Endothelial cell of umbilical vein (primary cell): ENCODE measurements at regions not wholly inside any gene's neighbourhood (a gene's known extent, or its start where the extent isn't known, plus 50 kb on each side); places are given as distances from the start of the nearest gene placed in this dataset.

Experiments
- EZH2 ChIP-seq: IDR thresholded peaks from 2 replicates; pipeline ENCODE4 v1.6.1; 2012; ENCODE audit warnings: borderline replicate concordance, low read depth, mild to moderate bottlenecking, moderate library complexity, low read length, inconsistent platforms; ENCODE audit not compliant: severe bottlenecking
- JUN ChIP-seq: IDR thresholded peaks from 2 replicates; pipeline ENCODE4 v1.6.1; 2011; ENCODE audit warnings: borderline replicate concordance, low read depth; ENCODE audit not compliant: insufficient read length, insufficient read depth
- POLR2A ChIP-seq: IDR thresholded peaks from 2 replicates; pipeline ENCODE4 v1.6.1; 2012; ENCODE audit warnings: low read depth, mild to moderate bottlenecking, control low read depth, low read length
- TF ChIP-seq, protein P1 (sequence below), 2 donors: IDR thresholded peaks; 1 replicate in 1 of 2; 2 replicates in 1 of 2; pipeline ENCODE4 v1.5.1; 2011; ENCODE audit warnings: low read length in 2 of 2, mild to moderate bottlenecking in 2 of 2, moderate library complexity in 2 of 2, control low read depth in 1 of 2, inconsistent platforms in 1 of 2, low read depth in 1 of 2; ENCODE audit not compliant: insufficient read depth in 1 of 2; ENCODE audit errors: extremely low read depth in 1 of 2

DNA sequence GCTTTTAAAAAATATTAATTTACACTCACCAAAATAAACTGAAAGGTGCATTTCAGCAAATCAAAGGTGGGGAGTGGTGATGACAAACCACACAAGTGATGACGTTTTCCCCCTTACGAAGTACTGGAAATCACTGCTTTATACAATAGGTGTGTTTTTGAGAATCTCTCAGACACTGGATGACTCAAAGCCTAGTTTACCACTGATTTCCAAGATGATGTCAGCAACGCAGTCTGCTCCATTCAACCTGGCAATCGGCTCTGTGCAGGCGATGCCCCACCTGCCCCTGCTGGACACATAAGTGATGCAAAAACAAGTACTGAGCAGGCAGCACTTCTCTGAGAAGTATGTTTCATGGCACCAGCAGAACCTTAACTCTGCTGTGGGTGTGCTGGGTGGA is 114.4 kb downstream of the SOD2 start:
- TF ChIP-seq, protein P1, sequence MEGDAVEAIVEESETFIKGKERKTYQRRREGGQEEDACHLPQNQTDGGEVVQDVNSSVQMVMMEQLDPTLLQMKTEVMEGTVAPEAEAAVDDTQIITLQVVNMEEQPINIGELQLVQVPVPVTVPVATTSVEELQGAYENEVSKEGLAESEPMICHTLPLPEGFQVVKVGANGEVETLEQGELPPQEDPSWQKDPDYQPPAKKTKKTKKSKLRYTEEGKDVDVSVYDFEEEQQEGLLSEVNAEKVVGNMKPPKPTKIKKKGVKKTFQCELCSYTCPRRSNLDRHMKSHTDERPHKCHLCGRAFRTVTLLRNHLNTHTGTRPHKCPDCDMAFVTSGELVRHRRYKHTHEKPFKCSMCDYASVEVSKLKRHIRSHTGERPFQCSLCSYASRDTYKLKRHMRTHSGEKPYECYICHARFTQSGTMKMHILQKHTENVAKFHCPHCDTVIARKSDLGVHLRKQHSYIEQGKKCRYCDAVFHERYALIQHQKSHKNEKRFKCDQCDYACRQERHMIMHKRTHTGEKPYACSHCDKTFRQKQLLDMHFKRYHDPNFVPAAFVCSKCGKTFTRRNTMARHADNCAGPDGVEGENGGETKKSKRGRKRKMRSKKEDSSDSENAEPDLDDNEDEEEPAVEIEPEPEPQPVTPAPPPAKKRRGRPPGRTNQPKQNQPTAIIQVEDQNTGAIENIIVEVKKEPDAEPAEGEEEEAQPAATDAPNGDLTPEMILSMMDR (IDR thresholded peaks at IDR 0.05; ENCODE audit: extremely low read depth in 1 of 2, insufficient read depth in 1 of 2, low read depth in 1 of 2, low read length in 2 of 2) = no peak
- TF ChIP-seq JUN (no peak), EZH2 (no peak), POLR2A (no peak)
